GM12878 (cell line): ENCODE measurements at regions not wholly inside any gene's neighbourhood (a gene's known extent, or its start where the extent isn't known, plus 50 kb on each side); places are given as distances from the start of the nearest gene placed in this dataset.

Experiments
- ATAC-seq: fragments of 200-7000 bp; cut with Tn5 transposase; 3 replicates; pipeline ENCODE4 v1.9.1; 2020; ENCODE audit warnings: mild to moderate bottlenecking, moderate library complexity
- BruUV-seq: library from RNA; stranded (reverse); fragments of 400-500 nt; replicated peaks from 2 replicates; lab custom pipeline; 2021; lab: Mats Ljungman, UMichigan
- CTCF ChIA-PET: fragments of 300-600 bp; sonication (Branson Sonifier 250); formaldehyde crosslinking; extraction: SDS; loops from one replicate; lab custom pipeline; 2021; ENCODE audit warnings: inconsistent platforms; lab: Yijun Ruan, JAX
- POLR2A ChIA-PET: fragments of 350-600 bp; formaldehyde crosslinking; extraction: SDS; loops from one replicate; lab custom pipeline; 2021; ENCODE audit warnings: inconsistent platforms; lab: Charles Lee
- RAD21 ChIA-PET: fragments of 300-600 bp; sonication (Branson Sonifier 250); formaldehyde crosslinking; loops from one replicate; lab custom pipeline; 2023; ENCODE audit warnings: antibody characterized with exemption; ENCODE audit not compliant: unreplicated experiment; lab: Charles Lee
- SMC1A ChIA-PET: fragments of 300-600 bp; sonication (Branson Sonifier 250); formaldehyde crosslinking; loops from one replicate; lab custom pipeline; 2023; ENCODE audit not compliant: unreplicated experiment, uncharacterized antibody; lab: Charles Lee
- DNase-seq: peaks from one replicate; pipeline ENCODE4 v3.0.0-alpha.2; 2011; ENCODE audit warnings: low read depth, low spot score
- FAIRE-seq: peaks from 3 replicates; lab custom pipeline; 2011; peaks lifted over from hg19 to GRCh38; lab: Jason Lieb, UNC
- H2AFZ ChIP-seq: 2 replicates; pipeline ENCODE4 v1.6.0; 2011; ENCODE audit warnings: low read depth, low read length, control low read depth; ENCODE audit not compliant: control insufficient read depth
- H3K27ac ChIP-seq: 2 replicates; pipeline ENCODE4 v1.5.1; 2011; ENCODE audit warnings: control low read depth; ENCODE audit not compliant: control insufficient read depth, insufficient read depth
- H3K27me3 ChIP-seq, 2 experiments: replicated peaks in 1 of 2; 2 replicates each; pipeline versions ENCODE4 v1.6.0 to v1.6.1; 2011; ENCODE audit warnings: low read length in 1 of 2; ENCODE audit not compliant: control insufficient read depth in 2 of 2, insufficient read depth in 2 of 2
- H3K36me3 ChIP-seq, 2 experiments: 2 replicates each; pipeline ENCODE4 v1.5.1; 2011; ENCODE audit warnings: low read length in 1 of 2; ENCODE audit not compliant: control insufficient read depth in 2 of 2, insufficient read depth in 2 of 2
- H3K4me1 ChIP-seq: 2 replicates; pipeline ENCODE4 v1.6.1; 2011; ENCODE audit warnings: mild to moderate bottlenecking, low read length, moderate library complexity, mixed read lengths; ENCODE audit not compliant: control insufficient read depth, insufficient read depth
- H3K4me2 ChIP-seq: 2 replicates; pipeline ENCODE4 v1.6.0; 2011; ENCODE audit warnings: control low read depth; ENCODE audit not compliant: control insufficient read depth, insufficient read depth
- H3K4me3 ChIP-seq: fragments of 200-600 bp; sonication (generic); 2 replicates; pipeline ENCODE4 v1.5.1; 2016
- H3K79me2 ChIP-seq: 2 replicates; pipeline ENCODE4 v1.6.0; 2011; ENCODE audit warnings: low read length; ENCODE audit not compliant: control insufficient read depth, insufficient read depth
- H3K9ac ChIP-seq: 2 replicates; pipeline ENCODE4 v1.8.0; 2011; ENCODE audit warnings: low read length, control low read depth, mixed read lengths; ENCODE audit not compliant: control insufficient read depth, insufficient read depth
- H3K9me3 ChIP-seq: replicated peaks from 3 replicates; pipeline ENCODE4 v1.5.1; 2011; ENCODE audit warnings: mild to moderate bottlenecking, low read length; ENCODE audit not compliant: control insufficient read depth, insufficient read depth
- H4K20me1 ChIP-seq: 2 replicates; pipeline ENCODE4 v1.6.0; 2011; ENCODE audit not compliant: control insufficient read depth, insufficient read depth
- CBX3 ChIP-seq: fragments of 200-600 bp; sonication (generic); IDR thresholded peaks from 2 replicates; pipeline ENCODE4 v1.6.1; 2016; ENCODE audit warnings: low read depth, borderline replicate concordance
- EGR1 ChIP-seq, 2 experiments: IDR thresholded peaks; 1 replicate in 1 of 2; 2 replicates in 1 of 2; pipeline ENCODE4 v1.6.1; 2011 to 2012; ENCODE audit warnings: low read depth in 2 of 2, low read length in 2 of 2, borderline replicate concordance in 1 of 2, mild to moderate bottlenecking in 1 of 2, moderate library complexity in 1 of 2
- KDM1A ChIP-seq: fragments of 200-600 bp; sonication (generic); IDR thresholded peaks from 2 replicates; pipeline ENCODE4 v1.6.1; 2016; ENCODE audit warnings: borderline replicate concordance
- NFIC ChIP-seq: IDR thresholded peaks from 2 replicates; pipeline ENCODE4 v1.6.1; 2012; ENCODE audit warnings: low read depth, mild to moderate bottlenecking, inconsistent platforms, low read length, moderate library complexity
- NR2C2 ChIP-seq: IDR thresholded peaks from 2 replicates; pipeline ENCODE4 v1.6.1; 2011; ENCODE audit warnings: borderline replicate concordance, low read depth; ENCODE audit not compliant: control insufficient read depth, insufficient read length
- SIX5 ChIP-seq: IDR thresholded peaks from 2 replicates; pipeline ENCODE4 v1.6.1; 2011; ENCODE audit warnings: mild to moderate bottlenecking, low read depth, low read length, moderate library complexity; ENCODE audit not compliant: severe bottlenecking
- SMARCA5 ChIP-seq: fragments of 450-650 bp; IDR thresholded peaks from 2 replicates; pipeline ENCODE4 v1.6.1; 2017; ENCODE audit warnings: mild to moderate bottlenecking
- SPI1 ChIP-seq: IDR thresholded peaks from 2 replicates; pipeline ENCODE4 v1.6.1; 2011; ENCODE audit warnings: low read depth, mild to moderate bottlenecking, low read length, moderate library complexity, borderline replicate concordance; ENCODE audit not compliant: insufficient read depth
- TCF12 ChIP-seq: IDR thresholded peaks from 2 replicates; pipeline ENCODE4 v1.6.1; 2011; ENCODE audit warnings: low read depth, mild to moderate bottlenecking, low read length
- YY1 ChIP-seq: IDR thresholded peaks from 2 replicates; pipeline ENCODE4 v1.6.1; 2011; ENCODE audit warnings: low read depth, mild to moderate bottlenecking, low read length
- WGBS: methylation state at CpG from one replicate; pipeline ENCODE4 v1.1.6; 2016; ENCODE audit warnings: low lambda C conversion rate; ENCODE audit not compliant: insufficient replicate concordance, insufficient coverage; ENCODE audit errors: missing lambda C conversion rate; 5-methylcytosine and 5-hydroxymethylcytosine counted together
- in situ Hi-C: fragments of 300-500 bp; cut with MboI; formaldehyde crosslinking; loops from 9 replicates; pipeline ENCODE4 v1.14.3; 2018; ENCODE audit warnings: mixed read lengths
- intact Hi-C: fragments of 100-400 bp; cut with micrococcal nuclease; formaldehyde crosslinking; loops from one replicate; pipeline ENCODE4 v1.14.2; 2022; ENCODE audit not compliant: unreplicated experiment
- TF ChIP-seq, protein P1 (sequence below): IDR thresholded peaks from 2 replicates; pipeline ENCODE4 v1.6.1; 2011; ENCODE audit warnings: mild to moderate bottlenecking, low read depth, low read length, moderate library complexity; ENCODE audit not compliant: insufficient replicate concordance
- TF ChIP-seq, protein P2 (sequence below): fragments of 450-650 bp; formaldehyde crosslinking; IDR thresholded peaks from 2 replicates; pipeline ENCODE4 v1.5.0; 2022; ENCODE audit warnings: mild to moderate bottlenecking, missing genetic modification characterization

GRCh38 chr1:166705376-166706289 lies 133.6 kb upstream of the POGK start:
- H3K9ac ChIP-seq: no peak overlapping the region
- in situ Hi-C loops: no loop called here
- no TSS peak for BruUV-seq

More at GRCh38 chr1:166705376-166706289, 133.6 kb upstream of the POGK start:
- Histone ChIP-seq H2AFZ (no peak overlapping the region), H3K4me3 (no peak overlapping the region), H3K4me2 (no peak overlapping the region), H3K27me3 (no peaks in the 10 kb centered on the region), H4K20me1 (no peaks in the 10 kb centered on the region), H3K9me3 (no peaks in the 10 kb centered on the region), H3K79me2 (no peaks in the 10 kb centered on the region), H3K27ac (no peak overlapping the region), H3K4me1 (no peaks in the 10 kb centered on the region), H3K36me3 (no peaks in the 10 kb centered on the region)
- RAD21 ChIA-PET: no interaction called here
- intact Hi-C loops: no loop called here
- SMC1A ChIA-PET: no interaction called here
- POLR2A ChIA-PET: no interaction called here
- TF ChIP-seq SIX5 (no peak), YY1 (no peak), KDM1A (no peak), SMARCA5 (no peak), SPI1 (no peak), EGR1 (IDR thresholded peaks at IDR 0.05; ENCODE audit: borderline replicate concordance in 1 of 2, low read depth in 2 of 2, low read length in 2 of 2) (no peak), TCF12 (no peak), NR2C2 (no peak), NFIC (no peak), CBX3 (no peak)
- TF ChIP-seq, protein P1, sequence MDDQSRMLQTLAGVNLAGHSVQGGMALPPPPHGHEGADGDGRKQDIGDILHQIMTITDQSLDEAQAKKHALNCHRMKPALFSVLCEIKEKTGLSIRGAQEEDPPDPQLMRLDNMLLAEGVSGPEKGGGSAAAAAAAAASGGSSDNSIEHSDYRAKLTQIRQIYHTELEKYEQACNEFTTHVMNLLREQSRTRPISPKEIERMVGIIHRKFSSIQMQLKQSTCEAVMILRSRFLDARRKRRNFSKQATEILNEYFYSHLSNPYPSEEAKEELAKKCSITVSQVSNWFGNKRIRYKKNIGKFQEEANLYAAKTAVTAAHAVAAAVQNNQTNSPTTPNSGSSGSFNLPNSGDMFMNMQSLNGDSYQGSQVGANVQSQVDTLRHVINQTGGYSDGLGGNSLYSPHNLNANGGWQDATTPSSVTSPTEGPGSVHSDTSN: no peak
- TF ChIP-seq, protein P2, sequence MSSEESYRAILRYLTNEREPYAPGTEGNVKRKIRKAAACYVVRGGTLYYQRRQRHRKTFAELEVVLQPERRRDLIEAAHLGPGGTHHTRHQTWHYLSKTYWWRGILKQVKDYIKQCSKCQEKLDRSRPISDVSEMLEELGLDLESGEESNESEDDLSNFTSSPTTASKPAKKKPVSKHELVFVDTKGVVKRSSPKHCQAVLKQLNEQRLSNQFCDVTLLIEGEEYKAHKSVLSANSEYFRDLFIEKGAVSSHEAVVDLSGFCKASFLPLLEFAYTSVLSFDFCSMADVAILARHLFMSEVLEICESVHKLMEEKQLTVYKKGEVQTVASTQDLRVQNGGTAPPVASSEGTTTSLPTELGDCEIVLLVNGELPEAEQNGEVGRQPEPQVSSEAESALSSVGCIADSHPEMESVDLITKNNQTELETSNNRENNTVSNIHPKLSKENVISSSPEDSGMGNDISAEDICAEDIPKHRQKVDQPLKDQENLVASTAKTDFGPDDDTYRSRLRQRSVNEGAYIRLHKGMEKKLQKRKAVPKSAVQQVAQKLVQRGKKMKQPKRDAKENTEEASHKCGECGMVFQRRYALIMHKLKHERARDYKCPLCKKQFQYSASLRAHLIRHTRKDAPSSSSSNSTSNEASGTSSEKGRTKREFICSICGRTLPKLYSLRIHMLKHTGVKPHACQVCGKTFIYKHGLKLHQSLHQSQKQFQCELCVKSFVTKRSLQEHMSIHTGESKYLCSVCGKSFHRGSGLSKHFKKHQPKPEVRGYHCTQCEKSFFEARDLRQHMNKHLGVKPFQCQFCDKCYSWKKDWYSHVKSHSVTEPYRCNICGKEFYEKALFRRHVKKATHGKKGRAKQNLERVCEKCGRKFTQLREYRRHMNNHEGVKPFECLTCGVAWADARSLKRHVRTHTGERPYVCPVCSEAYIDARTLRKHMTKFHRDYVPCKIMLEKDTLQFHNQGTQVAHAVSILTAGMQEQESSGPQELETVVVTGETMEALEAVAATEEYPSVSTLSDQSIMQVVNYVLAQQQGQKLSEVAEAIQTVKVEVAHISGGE (CRISPR knock-in tag): no peak
- WGBS: 0% methylated on average over 3 of the region's 3 CpGs
- DNase-seq (no peak), FAIRE-seq (no peak), ATAC-seq (no peak)
- CTCF ChIA-PET: no interaction called here
